GM10248 (cell line): ENCODE measurements at regions not wholly inside any gene's neighbourhood (a gene's known extent, or its start where the extent isn't known, plus 50 kb on each side); places are given as distances from the start of the nearest gene placed in this dataset.

Experiments
- CTCF ChIA-PET: fragments of 300-600 bp; sonication (Branson Sonifier 250); formaldehyde crosslinking; extraction: SDS; loops from one replicate; lab custom pipeline; 2021; ENCODE audit warnings: antibody characterized with exemption; lab: Yijun Ruan, JAX
- POLR2A ChIA-PET: fragments of 350-650 bp; sonication (Branson Sonifier 250); formaldehyde crosslinking; extraction: SDS; loops from one replicate; lab custom pipeline; 2020; ENCODE audit warnings: antibody characterized with exemption; lab: Yijun Ruan, JAX
- DNase-seq: peaks from one replicate; pipeline ENCODE4 v3.0.0; 2012; ENCODE audit errors: extremely low spot score
- TF ChIP-seq, protein P1 (sequence below): IDR thresholded peaks from 2 replicates; pipeline ENCODE4 v1.5.1; 2012; ENCODE audit warnings: mild to moderate bottlenecking, low read depth; ENCODE audit errors: extremely low read depth, missing control alignments, control extremely low read depth

DNA sequence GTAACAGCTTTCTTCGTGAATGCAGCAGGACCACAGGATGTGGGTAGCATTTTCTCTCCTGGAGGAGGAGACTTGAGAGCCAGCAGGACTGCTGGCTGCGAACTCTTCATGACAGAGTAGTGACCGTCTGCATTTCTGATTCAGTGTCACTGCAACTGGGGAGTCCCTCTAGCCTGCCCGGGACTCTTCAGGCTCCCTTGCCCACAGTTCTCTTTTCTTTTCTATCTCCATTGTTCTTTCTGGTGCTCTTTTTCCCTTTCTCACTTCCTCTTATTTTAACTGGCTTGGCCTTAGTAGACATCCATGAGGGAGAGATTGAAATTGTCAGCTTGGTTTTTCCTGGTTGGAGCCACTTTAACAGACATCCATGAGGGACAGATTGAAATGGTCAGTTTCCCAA is 49.9 kb upstream of the P2RY1 start:
- POLR2A ChIA-PET, result no interaction called here
- CTCF ChIA-PET, result no interaction called here
- DNase-seq, result peak; percentile 16
- TF ChIP-seq, protein P1, sequence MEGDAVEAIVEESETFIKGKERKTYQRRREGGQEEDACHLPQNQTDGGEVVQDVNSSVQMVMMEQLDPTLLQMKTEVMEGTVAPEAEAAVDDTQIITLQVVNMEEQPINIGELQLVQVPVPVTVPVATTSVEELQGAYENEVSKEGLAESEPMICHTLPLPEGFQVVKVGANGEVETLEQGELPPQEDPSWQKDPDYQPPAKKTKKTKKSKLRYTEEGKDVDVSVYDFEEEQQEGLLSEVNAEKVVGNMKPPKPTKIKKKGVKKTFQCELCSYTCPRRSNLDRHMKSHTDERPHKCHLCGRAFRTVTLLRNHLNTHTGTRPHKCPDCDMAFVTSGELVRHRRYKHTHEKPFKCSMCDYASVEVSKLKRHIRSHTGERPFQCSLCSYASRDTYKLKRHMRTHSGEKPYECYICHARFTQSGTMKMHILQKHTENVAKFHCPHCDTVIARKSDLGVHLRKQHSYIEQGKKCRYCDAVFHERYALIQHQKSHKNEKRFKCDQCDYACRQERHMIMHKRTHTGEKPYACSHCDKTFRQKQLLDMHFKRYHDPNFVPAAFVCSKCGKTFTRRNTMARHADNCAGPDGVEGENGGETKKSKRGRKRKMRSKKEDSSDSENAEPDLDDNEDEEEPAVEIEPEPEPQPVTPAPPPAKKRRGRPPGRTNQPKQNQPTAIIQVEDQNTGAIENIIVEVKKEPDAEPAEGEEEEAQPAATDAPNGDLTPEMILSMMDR, result no peak
